Dermis microvascular lymphatic vessel endothelial cell (primary cell): ENCODE measurements at regions not wholly inside any gene's neighbourhood (a gene's known extent, or its start where the extent isn't known, plus 50 kb on each side); places are given as distances from the start of the nearest gene placed in this dataset.

Experiments
- DNase-seq, 2 donors: peaks; one replicate each; pipeline versions ENCODE4 v3.0.0 to v3.0.0-alpha.2; 2010; ENCODE audit warnings: low read depth in 2 of 2

DNA sequence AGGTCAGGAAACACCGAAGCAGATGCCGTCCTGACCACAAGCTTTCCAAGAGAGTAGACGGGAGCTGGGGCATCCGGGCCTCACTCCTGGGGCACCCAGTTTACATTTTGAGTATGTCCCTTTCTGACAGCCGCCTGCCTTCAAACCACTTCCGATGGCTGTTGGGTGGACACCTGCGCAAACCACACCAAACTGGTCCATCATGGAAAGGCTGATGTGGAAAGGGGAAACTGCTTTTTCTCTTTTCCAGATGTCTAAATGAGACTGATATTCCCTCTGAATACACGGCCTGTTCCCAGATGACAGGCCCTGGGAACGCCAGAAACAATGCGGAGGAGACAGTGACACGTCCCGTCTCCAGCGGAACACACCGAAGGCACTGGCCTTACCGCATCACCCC is 290.0 kb upstream of the SALL3 start:
- no peak for DNase-seq

DNA sequence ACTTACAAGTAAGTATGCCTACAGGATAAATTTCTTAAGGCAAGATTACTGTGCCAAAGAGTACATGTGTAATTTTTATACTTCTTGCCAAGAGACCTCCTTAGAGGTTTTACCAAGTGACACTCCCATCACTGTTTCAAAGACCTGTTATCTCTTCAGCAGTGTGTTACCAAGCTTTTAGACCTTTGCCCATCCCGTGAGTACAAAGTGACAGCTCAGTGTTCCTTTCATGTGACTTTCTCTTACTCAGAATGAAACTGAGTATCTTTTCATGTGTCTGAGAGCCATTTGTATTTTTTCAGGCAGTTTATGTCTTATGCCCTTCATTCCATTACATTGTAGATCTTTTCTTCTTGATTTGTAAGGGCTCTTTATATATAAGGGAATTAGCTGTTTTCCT is 287.5 kb upstream of the SALL3 start:
- DNase-seq: no peak

DNA sequence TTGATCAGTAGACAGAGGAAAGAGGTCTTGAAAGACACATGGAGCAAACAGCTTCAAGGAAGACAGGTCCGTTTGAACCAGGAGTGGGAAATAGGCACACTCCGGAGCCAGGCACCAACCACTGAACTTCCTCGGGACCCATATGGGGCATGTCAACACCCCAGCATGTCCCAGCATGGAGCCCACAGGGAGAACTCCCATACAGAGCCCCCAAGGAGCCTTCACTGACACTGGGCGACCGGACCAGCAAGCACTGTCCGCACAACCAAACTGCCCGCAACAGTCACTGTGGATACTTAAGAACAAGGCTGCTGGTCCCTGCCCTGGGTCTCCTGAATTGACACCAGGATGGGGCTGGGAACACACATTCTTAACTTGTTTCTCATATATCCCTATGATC is 286.2 kb upstream of the SALL3 start:
- no peak for DNase-seq

DNA sequence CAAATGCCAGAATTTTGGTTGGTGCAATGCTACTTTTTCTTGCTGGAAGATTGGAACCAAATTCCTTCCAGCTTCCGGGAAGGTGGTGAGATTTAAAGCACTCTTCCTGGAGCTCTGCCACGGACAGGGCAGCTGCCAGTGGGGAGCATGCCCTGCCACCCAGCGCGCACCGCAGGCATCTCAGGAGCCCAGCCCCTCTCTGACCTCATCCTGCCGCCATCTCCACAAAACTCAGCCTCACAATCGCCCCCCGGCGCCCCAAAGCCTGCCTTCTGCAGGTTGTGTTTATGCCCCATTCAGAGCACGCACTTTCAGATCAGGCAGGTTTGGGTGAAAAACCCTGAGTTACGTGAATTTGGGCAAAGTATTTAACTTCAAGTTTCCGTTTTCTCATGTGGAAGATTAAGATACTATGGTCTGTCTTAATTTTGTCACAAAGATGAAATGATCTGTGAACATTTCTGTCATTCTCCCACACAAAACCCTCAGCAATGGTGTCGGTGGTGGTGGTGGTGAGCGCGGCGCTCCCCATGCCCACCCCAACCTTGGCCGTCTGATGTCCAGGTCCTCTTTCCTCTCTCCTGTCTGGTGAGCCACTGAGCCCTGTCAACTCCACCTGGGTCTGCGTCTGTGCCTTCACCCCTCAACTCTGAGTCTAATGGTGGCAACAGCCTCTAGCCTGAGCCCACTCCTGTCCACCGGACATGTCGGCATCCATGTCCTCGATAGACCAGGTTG is 282.8 kb upstream of the SALL3 start:
- DNase-seq: no peak

DNA sequence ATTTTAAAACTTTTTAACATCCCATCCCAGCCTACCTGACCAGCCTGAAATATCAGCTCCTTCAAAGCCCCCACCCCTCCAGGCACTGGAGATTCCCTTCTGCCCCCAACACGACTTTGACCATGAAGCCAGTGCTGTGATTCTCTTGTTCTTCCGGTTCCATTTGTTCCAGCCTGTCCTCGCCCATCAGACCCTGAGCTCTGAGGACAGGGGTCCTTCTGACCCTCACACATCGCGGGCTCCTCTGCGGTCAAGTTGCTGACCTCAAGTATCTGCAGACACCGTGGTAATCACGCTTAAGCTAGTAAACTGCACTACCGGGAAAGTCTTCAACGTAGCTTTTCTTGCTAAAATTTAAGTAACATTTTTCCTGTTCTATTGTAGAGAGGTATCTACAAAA is 282.2 kb upstream of the SALL3 start:
- DNase-seq: no peak

DNA sequence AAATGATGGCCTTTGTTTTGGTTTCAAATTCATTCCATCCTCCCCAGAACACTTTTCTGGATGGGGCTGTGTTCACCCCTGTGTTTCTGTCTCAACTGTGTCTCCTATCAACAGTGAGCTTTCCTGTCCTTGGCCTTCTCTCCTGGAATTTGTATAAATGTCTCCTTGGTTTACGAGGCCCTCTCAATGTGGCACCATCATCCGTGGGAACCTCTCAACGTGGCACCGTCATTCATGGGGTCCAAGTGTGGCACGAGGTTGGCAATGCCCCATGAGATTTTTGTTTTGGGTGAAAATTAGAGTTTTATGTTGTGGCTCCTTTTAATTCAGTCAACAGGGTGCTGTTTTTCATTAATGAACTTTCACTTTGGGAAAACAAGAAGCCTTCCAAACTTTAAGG is 280.7 kb upstream of the SALL3 start:
- DNase-seq: no peak

DNA sequence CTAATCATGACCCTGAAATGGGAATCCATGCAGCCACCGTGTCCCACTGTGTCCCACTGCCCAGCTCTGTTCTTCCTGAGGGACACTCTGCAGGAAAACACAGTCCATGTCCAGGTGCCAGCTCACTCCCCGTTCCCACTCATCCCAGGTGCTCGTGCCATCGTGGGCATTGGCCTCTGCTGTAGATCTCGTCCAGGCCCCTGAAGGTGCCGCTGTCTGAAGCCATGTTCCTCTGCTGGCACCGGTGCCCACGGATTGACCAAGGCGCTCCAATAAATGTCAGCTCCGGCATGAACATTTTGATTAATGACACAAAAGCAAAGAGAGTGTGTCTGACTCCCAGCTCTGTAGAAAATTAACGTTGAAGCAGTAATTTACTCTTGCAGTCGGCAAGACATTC is 280.1 kb upstream of the SALL3 start:
- no peak for DNase-seq

DNA sequence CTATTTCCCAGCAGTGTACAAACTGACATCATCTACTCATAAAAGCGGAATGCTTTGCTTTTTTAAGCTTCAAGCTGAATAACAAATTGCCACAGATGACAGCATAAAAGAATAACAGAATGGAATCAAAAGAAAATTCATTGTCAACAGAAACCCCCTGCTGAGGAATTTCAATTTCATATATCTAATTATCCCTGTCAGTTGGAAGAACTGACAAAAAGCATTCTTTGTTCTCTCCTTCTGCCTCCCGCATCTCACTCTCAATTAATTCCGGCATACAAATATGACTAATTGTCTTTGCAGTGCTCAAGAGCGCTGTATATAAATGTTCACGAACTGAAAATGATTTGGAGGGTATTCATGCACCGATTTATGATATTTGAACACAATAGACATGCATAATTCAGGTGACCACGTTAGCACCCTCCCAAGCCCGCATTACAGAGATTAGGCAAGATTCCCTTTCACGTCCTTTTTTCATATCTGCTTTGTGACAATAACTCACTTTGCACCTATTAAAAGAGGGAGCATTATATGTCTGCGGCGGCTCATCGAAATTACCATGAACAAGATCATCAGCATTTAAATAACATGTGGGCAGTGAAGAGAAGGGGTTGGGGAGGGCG is 277.7 kb upstream of the SALL3 start:
- no peak for DNase-seq

DNA sequence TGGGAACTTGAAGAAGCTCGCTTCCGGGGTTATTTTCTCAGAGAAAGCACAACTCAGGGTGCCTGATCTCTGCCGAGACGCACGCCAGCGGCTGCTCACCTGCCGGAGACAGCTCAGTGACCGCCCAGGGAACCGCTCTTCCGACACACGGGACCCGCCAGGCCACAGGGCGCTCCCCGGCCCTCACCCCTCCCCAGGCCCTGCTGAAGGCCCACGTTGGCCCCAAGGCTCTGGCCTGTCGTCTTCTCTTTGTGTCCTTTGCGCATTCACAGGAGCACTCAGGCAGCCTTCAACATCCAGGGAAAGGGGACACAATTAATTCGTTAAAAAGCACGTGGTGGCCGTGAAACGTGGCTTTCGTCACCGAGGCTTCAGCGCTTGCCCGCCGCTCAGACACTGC is 276.3 kb upstream of the SALL3 start:
- DNase-seq: no peak

DNA sequence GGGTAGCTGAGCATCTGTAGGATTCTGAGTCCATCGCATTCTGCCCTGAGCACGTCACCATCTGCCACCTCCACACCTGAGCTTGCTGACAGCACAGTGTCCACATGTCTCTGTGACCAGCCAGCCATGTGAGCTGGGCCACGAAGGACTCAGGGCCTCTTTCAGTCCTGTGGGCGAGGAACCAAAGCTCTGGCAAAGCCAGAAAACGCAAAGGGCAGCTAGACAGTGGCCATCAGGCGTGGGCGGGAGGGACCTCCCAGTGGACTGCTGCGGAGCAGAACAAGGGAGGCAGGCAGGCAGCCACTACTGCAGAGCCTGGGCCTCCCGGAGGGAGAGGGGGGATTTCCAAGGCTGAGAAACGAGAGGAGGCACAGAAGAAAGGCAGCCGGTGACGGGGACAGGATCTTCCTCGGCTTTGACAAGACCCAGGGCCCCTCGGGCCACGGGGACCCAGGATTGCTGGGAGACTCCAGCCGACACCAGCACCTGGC is 274.6 kb upstream of the SALL3 start:
- no peak for DNase-seq

DNA sequence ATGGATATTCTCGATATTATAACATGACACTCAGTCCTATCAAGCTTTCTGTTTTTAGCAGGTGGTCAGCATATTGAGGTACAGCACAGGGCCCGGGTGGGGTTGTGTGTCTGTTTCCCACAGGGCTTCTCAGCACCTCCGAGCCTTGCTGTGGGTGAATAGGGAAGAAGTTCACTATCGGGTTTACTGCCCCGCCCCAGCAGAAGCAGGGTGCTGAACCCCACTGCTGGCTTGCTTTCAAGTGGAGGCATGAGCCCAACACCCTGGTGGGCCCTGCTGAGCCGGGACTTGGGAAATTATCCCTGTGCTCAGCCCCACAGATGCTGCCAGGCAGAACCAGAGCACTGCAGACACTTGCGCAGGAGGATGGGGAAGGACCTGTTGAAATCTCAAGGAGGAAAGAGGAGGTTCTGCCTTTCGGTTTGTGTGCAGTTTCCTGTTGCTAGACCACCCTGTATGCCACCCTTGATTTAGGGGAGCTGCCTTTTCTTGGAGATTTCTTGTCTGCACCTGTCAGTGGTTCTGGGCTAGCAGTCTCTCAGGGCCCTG is 270.3 kb upstream of the SALL3 start:
- no peak for DNase-seq

DNA sequence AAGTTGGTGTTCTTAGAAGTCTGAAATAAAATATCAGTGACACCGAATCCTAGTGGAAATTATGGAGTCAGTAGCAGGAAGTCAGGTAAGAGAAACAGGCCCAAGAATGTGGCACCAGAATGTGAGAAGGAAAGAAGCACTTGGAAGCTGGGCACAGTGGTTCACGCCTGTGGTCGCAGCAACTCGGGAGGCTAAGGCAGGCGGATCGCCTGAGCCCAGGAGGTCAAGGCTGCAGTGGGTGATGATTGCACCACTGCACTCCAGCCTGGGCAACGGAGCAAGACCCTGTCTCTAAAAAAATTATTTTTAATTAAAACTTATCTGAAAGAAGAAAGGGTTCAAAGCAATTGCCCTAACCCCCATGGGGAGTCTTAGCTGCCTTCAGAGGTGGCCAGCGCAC is 268.3 kb upstream of the SALL3 start:
- DNase-seq: no peak

DNA sequence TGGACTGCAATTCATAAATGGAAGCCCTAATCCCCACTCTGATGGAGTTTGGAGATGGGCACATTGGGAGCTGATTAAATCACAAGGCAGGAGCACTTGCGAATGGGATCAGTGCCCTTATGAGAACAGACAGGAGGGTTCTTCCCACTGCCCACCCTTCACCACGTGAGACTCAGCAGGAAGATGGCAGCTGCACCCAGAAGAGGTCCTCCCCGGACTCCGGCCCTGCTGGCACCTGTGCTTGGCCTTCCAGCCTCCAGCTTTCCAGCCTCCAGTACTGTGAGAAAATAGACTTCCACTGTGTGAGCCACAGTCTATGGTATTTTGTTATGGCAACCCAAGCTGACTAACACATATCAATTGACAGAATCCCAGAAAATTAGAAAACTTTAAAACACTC is 267.6 kb upstream of the SALL3 start:
- no peak for DNase-seq

DNA sequence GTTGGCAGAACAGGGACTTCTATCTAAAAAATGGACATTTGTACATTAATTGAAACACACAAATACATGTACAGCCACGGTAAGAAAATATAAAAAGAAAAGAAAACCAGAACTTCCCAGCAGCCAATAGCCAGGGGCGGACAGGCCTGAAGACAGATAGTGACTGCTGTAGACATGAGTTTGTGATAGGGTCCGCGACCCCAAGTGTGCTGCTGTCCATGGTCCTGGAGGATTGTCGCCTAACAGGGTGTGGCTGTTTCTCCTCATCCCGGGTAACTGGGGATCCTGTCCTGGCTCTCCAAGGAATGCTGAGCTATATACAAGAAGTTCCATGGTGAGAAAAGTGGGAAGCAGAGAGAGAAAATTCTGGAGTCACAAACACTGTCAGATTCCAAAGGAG is 266.5 kb upstream of the SALL3 start:
- DNase-seq: no peak

DNA sequence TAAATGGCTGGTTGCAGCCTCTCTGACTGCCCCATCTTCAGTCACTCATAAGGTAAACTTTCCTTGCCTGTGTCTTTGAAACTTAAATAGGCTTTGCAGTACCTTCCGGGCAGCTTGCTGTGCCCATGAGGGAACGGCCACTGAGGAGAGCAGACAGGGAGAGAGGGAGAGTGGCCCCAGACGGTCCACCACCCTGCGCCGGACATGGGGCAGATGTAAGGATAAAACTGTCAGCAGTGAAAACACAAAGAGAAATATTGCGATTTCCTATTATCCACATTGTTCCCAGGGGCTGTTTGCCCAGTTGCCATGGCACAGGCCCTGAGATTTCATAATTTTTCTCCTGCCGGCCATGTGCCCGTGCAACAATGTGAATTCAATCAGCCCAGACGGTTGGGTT is 265.9 kb upstream of the SALL3 start:
- no peak for DNase-seq

DNA sequence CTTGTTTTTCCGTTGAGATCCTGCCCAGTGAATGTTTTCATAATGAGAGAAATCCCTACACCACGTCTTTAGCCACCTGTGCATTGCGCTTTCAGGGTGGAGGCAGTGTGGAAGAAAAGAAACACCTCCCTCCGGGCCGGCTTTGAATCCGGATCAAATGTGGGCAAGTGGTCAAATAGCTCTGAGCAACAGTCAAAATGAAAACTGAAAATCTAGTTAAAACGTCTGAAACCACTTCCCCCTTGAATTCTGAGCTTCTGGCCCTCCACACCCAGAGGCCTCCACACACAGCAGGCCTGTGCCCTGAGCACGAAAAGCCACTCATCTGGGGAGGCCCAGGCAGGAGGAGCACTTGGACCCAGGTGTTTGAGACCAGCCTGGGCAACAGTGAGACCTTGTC is 263.6 kb upstream of the SALL3 start:
- DNase-seq: no peak

DNA sequence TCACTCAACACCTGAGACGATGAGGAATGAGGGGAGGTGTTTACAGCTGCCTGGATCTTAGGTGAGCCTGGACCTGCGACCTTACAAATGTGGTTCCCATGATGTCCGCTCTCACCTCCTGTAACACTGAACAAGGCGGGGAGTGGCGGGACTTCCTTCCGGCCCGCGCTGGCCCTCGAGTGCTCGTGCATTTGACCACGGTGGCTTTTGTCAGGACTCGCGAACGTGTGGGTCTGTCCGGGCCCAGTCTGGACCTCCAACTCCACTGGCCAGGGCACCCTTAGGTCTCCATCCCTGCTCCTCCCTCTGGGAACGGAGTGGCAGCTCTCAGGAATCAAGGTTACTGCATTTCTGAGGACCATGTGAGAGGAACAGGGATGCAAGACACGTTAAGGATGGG is 263.0 kb upstream of the SALL3 start:
- DNase-seq: no peak

DNA sequence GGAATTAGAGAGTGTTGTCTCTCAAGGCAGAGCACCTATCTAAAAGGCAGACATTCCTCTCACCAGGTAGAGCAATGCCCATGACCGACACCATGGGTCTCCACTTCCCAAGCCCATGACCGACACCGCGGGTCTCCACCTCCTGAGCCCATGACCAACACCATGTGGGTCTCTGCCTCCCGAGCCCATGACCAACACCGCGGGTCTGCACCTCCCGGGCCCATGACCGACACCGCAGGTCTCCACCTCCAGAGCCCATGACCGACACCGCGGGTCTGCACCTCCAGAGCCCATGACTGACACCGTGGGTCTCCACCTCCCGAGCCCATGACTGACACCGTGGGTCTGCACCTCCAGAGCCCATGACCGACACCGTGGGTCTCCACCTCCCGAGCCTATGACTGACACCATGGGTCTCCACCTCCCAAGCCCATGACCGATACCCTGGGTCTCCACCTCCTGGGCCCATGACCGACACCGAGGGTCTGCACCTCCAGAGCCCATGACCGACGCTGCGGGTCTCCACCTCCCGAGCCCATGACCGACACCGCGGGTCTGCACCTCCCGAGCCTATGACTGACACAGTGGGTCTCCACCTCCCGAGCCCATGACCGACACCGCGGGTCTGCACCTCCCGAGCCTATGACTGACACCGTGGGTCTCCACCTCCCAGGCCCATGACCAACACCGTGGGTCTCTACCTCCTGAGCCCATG is 262.4 kb upstream of the SALL3 start:
- DNase-seq: no peak

DNA sequence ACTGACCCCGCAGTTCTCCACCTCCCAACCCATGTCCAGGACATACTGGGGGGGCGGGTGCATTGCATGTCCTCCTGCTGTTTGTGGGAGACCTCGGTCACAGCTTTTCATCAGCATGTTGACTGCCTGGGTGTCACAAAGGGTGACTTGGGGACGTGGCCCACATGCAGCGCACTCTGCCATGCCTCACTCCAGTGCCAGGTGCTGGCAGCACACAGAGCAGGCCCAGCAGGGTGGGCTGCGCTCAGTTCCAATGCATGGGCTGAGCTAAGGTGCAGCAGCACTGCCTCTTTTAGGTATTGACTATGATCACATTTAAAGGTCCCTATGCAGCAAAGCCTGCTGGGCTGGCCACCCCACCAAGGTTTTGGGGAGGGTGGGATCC is 261.9 kb upstream of the SALL3 start:
- no peak for DNase-seq

DNA sequence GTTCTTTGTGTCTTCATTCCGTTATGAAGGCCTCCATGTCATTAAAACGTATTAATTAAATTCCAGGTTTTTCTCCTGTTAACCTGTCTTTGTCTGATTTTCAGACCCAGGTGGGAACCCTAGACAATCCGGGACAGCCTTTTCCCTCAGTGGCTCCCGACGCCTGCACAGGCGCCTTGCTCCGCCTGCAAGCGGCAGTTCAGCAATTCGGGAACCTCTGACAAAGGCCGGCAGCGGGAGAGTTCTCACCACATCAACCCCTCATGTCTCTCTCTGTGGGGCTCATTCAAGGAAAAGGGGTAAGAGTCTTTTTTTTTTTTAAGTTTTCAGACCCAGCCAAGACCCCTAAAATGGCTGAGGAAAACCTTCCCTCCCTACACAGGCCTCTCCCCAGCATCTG is 259.8 kb upstream of the SALL3 start:
- DNase-seq: no peak

DNA sequence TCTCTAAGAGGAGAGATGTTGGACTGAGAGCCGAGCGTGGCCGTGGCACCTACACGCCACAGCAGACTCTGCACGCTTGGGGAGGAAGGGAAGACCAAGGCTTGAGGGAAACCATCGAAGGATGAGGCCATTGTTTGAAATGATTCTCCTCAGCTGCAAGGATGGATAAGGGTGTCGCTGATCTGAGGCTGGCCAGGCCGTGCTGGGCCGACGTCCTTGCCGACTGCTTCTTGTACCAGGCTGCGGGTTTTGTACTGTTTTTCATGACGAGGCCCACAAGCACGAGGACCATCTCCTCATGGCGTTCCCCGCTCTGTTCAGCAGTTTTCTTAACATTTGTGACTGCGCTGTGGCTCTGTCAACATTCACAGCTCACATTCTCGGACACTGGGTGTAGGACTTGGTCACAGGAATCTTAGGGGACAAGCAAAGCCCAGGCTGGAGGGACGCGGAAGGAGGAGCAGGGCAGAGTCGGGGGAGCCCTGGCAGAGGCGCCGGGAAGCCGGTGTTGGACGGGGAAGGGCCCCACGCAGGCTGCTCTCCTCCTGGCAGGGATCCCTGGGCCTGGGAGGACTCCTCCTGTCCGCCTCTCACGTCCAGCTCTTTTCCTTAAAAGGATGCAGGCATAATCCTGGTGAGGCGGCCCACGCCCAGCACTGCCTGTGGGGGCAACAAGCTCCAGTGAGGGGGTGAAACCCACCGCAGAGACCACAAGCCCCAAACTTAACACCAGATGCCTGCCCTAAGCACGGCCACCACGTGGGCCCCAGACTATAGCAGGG is 259.0 kb upstream of the SALL3 start:
- DNase-seq: no peak
